NCI-H2107 (cell line): ENCODE measurements at regions not wholly inside any gene's neighbourhood (a gene's known extent, or its start where the extent isn't known, plus 50 kb on each side); places are given as distances from the start of the nearest gene placed in this dataset.
"Not testable (repeated sequence)": the region's sequence is repeated elsewhere in the genome, so short reads cannot be mapped to it uniquely, and the experiment has no call there.

ENCODE experiments used
- DNase-seq: peaks from one replicate; lab custom pipeline; 2025; lab: John Stamatoyannopoulos, UW

DNA sequence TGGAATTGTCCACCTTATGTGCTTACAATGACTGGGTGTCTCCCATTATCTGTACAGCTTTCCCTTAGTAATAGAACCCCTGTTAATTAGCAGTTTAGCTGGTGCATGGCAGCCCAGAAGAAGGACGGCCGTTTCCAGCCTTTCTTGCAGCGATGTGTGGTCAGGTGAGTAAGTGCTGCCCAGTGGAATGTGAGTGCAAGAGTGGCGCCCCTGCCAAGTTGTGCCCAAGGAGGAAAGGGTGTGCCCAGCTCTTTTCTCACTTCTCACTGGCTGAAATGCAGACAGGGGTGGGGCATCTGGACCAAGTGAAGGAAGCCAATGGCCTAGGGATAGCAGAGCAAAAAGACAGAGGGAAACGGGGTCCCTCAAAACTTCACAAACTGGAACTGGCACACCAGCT, 296.8 kb downstream of the PREX1 start:
- no peak for DNase-seq

DNA sequence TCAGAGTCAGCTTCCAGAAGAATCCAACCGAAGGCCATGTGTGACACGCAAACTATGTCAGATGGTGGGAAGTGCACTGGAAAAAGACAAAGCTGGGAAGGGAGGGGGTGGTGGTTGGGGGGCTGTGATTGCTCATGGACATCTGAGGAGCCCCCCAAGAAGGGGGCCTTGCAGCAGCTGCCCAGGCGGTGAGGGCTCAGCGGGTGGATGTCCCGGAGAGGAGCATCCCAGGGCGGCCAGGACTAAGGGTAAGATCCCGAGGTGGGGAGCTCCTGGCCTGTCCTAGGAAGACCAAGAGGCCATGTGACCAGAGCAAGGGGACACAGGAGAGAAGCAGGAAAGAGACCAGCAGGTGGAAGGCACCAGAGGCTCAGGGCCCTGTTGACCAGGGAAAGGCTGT, 299.5 kb downstream of the PREX1 start:
- DNase-seq: no peak

DNA sequence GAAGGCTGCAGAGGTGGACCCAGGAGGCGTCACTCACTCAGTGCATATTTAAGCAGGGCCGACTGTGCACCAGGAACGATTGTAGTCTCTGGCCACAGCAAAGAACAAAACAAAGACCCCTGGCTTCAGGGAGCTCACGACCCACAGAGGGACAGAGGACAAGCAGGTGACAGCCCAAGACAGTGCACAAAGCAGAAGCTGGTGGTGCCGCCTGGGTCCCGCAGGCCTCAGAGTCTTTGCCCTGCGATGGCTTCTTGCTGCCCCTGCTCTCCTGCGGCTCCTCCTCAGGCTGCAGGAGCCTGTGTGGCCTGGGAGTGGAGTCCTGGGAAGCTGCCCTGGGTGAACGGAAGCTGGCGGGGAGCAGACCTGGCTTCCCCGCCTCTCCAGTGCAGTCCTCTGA, 300.0 kb downstream of the PREX1 start:
- no peak for DNase-seq

DNA sequence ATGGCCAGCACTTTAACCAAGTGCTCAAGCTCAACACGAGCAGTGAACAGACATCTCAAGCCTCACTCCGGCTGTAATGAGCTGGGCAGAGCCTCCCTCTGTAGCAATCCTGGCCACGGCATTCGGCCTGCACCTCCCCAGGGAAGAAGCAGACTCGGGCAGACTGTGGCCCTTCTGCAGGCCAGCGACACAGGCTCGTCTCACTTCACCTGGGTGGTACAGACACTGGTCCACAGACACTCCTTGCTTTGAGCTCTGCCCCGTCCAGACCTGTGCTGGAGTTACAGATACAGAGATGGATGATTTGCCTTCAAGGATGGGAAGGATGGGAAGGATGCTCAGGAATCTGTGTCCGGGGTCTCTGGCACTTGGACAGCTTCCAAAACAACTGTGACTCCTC, 300.9 kb downstream of the PREX1 start:
- no peak for DNase-seq

DNA sequence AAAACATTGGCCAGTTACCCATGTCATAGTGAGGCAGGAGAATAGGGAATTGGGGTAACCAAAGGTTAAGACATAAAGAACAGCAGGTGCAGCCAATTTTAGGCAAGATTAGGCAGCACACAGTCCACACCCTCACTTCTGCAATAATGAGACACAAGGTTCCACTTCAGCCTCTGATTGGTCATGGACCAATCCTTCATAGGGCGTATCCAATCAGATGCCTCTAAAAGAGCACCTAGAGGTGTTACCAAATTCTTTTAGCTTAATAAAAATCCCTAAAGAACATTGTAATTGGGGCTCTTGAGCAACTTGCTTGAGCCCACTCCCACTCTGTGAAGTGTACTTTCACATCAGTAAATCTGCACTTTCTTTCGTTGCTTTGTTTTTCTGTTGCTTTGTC, 302.4 kb downstream of the PREX1 start:
- no peak for DNase-seq

DNA sequence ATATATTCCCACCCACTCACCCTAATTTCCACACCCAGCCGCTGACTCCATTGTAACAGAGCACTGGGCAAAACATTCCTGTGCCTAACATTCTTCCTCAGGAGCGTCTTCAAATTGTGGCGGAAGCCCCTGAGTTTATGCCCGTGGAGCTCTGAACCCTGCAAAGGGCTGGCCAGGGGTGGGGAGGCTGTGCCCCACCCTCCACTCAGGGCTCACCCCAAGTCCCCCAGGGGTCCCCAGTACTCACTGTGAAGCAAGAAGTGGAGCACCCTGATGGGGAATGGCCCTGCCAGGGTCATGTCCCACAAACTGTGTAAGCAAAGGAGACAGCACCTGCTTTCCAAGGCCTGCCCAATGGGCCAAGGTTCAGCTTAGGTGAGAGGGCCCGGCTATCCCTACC, 303.2 kb downstream of the PREX1 start:
- no peak for DNase-seq

DNA sequence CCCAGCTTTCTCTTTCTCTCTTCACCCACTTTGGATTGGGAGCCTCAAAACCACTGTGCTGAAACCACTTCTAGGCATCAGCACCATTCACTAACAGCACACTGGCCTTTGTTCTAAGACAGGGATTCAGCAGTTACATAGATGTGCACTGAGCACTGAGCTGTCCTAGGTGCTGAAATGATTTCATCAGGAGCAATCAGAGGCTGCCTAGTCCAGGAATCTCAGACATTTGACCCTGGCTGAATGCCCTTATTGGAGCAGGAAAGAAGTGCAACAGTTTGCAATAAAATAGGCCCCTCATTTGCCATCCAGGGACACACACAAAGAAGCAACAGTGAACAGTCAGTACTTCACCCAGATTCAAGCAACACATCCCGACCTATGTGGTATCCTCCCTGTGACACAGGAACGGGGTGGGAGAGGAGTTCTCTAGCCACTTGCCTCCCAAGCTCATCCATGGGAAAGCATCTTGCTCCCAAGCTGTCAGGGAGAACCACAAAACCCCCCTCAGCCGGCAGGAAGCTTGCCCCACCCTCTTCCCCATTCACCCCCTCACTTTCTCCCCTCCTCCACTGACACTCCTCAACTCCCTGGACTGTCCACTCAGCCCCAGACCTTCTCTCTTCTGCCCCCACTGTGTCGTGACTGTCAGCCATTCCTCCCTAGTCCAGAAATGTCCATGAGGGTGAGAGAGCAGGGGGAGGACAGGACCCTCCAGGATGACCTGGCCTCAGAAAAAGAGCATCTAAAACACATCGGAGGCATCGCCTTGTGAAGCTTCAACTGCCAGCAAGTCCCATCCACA, 304.4 kb downstream of the PREX1 start:
- DNase-seq: no peak

DNA sequence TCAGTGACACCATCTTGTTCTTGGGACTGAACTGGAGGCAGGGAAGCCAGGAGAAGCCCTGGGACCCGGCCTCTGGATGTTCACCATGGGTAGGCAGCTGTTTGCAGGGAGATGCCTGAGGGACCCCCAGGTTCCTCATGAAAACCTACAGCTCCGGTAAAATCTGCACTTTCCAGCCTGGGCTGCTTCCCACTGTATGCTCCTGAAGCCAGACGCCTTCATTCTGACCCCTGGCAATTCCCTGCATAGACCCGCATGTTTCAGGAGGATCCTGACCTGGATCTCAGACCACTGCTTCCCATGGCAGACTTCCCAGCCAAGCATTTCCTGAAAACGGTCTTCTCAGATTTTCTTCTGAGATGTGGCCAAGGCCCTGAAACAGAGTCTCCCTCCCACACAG, 306.7 kb downstream of the PREX1 start:
- DNase-seq: no peak

DNA sequence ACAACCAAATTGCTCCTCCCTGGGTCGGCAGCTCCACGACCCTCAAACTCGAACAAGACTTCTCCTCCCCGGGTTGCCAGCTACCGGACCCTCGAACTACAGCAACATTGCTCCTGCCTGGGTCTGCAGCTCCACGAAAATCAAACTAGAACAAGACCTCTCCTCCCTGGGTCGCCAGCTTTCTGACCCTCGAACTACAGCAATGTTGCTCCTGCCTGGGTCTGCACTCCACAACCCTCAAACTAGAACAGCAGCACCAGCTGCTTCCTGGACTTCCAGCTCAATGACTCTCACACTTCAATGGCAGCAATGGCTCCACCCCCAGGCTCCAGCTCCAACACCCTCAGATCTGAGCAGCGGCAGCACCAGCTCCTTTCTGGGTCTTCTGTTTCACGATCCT, 311.6 kb downstream of the PREX1 start:
- not testable (repeated sequence) for DNase-seq

DNA sequence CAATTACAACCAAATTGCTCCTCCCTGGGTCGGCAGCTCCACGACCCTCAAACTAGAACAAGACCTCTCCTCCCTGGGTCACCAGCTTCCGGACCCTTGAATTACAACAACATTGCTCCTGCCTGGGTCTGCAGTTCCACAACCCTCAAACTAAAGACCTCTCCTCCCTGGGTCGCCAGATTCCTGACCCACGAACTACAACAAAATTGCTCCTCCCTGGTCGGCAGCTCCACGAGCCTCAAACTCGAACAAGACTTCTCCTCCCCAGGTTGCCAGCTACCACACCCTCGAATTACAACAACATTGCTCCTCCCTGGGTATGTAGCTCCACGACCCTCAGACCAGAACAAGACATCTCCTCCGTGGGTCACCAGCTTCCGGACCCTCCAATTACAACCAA, 313.2 kb downstream of the PREX1 start:
- not testable (repeated sequence) for DNase-seq

DNA sequence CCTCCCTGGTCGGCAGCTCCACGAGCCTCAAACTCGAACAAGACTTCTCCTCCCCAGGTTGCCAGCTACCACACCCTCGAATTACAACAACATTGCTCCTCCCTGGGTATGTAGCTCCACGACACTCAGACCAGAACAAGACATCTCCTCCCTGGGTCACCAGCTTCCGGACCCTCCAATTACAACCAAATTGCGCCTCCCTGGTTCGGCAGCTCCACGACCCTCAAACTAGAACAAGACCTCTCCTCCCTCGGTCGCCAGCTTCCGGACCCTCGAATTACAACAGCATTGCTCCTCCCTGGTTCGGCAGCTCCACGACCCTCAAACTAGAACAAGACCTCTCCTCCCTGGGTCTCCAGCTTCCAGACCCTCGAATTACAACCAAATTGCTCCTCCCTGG, 315.3 kb downstream of the PREX1 start:
- DNase-seq: not testable (repeated sequence)

DNA sequence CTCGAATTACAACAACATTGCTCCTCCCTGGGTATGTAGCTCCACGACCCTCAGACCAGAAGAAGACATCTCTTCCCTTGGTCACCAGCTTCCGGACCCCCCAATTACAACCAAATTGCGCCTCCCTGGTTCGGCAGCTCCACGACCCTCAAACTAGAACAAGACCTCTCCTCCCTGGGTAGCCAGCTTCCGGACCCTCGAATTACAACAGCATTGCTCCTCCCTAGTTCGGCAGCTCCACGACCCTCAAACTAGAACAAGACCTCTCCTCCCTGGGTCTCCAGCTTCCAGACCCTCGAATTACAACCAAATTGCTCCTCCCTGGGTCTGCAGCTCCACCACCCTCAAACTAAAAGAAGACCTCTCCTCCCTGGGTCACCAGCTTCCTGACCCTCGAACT, 322.7 kb downstream of the PREX1 start:
- DNase-seq: not testable (repeated sequence)

DNA sequence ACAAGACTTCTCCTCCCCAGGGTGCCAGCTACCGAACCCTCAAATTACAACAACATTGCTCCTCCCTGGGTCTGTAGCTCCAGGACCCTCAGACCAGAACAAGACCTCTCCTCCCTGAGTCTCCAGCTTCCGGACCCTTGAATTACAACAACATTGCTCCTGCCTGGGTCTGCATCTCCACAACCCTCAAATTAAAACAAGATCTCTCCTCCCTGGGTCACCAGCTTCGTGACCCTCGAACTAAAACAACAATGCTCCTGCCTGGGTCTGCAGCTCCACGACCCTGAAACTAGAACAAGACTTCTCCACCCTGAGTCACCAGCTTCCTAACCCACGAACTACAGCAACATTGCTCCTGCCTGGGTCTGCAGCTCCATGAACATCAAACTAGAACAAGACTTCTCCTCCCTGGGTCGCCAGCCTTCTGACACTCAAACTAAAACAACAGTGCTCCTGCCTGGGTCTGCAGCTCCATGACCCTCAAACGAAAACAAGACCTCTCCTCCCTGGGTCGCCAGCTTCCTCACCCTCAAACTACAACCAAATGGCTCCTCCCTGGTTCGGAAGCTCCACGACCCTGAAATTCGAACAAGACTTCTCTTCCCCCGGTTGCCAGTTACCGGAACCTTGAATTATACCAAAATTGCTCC, 324.5 kb downstream of the PREX1 start:
- no peak for DNase-seq

DNA sequence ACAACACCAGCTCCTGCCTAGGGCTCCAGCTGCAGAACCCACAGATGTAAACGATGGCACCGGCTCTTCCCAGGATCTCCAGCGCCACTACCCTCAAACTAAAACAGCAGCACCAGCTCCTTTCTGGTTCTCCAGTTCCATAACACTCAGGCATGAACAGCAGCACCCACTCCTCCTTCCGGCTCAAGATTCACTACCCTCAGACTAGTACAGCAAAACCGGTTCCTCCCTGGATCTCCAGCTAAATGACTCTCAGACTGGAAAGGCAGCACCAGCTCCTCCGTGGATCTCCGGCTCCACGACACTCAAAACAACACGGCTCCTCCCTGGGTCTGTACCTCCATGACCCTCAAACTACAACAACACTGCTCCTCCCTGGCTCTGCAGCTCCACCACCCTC, 325.0 kb downstream of the PREX1 start:
- DNase-seq: no peak

DNA sequence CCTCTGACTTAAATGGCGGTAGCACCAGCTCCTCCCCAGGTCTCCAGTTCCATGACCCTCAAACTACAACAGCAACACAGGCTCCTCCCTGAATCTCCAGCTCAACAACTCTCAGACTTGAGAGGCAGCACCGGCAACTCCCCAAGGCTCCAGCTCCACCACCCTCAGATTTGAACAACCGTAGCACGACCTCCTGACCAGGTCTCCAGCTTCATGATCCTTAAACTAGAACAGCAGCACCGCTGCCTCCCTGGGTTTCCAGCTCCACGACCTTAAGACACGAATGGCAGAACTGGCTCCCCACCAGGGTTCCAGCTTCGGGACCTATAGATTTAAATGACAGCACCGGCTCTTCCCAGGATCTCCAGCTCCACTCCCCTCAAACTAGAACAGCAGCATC, 325.8 kb downstream of the PREX1 start:
- DNase-seq: no peak

DNA sequence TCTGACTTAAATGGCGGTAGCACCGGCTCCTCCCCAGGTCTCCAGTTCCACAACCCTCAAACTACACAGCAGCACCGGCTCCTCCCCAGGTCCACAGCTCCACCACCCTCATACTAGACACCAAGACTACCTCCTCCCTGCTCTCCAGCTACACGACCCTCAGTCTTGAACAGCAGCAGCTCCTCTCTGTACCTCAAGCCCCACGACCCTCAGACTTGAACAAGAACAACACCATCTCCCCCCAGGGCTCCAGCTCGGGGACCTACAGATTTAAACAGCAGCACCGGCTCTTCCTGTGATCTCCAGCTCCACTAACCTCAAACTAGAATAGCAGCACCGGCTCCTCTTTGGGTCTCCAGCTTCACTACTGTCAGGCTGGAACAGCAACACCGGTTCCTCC, 326.9 kb downstream of the PREX1 start:
- DNase-seq: not testable (repeated sequence)

DNA sequence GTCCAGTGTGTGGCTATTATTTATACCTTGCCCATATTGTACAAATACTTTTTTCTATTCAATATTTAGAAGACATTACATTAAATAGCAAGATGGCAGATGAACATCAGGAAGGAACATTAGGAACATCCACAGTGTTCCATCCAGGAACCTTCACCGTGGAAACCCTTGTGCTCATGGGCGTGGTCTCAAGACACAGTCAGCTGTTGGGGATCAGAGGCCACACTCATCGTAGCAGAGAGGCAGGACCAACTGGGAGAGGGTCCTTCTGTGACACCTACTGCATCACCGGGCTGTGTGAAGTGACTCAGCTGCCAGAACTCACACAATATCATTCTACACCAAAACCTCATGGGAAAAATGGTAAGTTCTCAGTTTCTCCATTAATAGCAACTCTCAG, 328.9 kb downstream of the PREX1 start:
- not testable (repeated sequence) for DNase-seq

DNA sequence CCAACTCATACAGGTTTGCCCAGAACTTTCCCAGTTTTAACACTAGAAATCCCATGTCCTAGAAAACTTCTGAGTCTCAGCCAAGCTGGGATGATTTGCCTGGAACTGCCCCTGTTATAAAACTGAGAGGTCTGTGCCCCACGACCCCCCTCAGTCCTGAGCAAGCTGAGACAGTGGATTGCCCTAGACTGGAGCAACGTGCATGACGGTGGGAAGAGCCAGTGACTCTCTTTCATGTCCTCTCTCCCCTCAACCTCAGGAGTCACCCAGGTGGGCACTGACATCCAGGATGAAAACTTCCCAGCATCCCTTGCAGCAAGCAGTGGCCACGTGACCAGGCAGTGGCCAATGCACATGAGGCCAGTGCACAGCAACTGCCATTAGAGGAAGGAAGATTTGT, 329.7 kb downstream of the PREX1 start:
- DNase-seq: not testable (repeated sequence)

DNA sequence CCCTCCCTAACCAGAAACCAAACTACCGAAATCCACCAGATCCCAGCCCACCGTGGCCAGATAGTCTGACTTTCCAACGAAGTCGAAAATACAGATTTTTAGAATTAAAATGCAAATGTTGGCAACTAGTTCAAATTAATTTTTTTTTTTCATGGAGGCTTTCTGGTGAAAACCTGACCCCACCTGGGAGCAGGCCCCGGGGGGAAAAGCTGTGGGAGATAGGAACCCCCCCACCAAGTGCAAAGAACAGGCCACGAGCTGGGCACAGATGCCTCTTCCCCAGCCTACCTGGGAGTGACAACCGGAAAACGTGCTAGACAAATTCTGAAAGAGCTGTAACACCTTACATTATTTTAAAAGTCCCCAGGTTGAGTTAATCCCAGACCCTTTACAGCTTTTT, 333.8 kb downstream of the PREX1 start:
- no peak for DNase-seq

DNA sequence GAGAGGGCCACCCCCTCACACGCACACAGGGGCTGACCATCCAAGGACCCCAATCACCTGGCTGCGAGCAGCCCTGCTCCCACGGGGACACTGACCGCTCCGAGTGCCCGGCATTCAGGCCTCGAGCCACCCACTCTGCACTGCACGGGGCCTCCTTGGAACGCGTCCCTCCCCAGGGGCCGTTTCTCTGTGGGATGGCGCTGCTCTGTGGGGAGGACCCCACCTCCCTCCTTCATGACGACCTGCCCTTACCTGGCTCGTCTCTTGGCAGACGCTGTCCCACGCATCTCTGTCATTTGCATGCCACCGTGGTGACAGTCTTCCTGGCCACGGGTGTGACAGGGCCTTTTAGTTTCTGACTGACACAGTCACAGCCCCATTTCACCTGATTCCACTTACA, 334.5 kb downstream of the PREX1 start:
- DNase-seq: not testable (repeated sequence)

DNA sequence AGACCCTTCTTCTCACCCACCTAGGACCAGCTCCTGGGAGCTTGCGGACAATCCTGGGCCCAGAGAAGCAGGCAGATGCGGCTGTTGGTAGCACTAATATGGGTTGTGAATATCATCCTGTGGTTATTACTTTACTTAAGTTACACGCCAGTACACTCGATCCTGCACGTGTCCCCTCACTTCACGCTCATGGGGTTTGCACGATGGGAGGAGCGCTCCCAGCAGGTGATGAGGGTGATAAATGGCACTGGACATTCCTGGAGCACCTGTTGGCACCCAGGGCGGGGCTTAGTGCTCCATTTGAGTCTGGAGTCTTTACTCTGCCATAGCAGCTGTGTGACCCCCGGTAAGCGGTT, 335.1 kb downstream of the PREX1 start:
- DNase-seq: no peak

DNA sequence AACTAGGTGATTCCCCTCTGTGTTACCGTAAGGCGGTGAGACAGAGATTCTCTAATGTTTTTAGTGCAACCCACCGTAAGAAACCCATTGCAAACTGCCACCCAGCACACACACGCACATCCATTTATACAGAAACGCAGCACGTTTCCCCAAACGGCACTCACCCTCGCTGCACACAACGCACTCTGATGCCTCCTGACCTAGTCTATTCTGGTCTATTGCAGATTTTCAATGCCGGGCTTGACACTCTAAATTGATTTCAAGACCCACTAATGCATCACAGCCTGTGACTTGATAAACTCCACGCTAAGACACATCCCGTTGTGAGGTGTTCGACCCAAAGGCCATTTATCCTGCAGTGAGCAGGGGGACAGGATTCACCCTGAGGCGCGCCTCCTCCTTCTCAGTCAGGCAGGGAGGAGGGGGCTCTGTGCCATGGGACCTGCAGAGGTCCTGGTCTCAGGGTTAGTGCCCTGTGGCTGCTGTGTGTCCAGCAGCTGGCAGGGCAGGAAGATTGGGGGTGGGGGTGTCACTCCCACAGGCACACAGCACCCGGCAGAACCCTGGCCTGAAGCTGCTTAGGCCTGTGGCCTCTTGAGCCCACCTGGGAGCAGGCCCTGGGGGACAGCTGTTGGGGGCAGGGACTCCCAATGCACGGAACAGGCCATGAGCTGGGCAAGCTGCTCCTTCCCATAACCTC, 335.6 kb downstream of the PREX1 start:
- DNase-seq: no peak
